GM12874 (cell line): ENCODE measurements at regions not wholly inside any gene's neighbourhood (a gene's known extent, or its start where the extent isn't known, plus 50 kb on each side); places are given as distances from the start of the nearest gene placed in this dataset.

Experiments used
- CTCF ChIP-seq: IDR thresholded peaks from 2 replicates; pipeline ENCODE4 v1.5.1; 2011; ENCODE audit warnings: low read depth, mild to moderate bottlenecking, control low read depth, low read length, moderate library complexity; ENCODE audit not compliant: insufficient read depth

- TF ChIP-seq CTCF, result no peak
These were observed 463.9 kb downstream of the ANXA1 start for GRCh38 chr9:73615557-73615956.

- no peak for TF ChIP-seq CTCF
These were observed 465.9 kb downstream of the ANXA1 start for GRCh38 chr9:73617586-73617985.

GRCh38 chr9:73640971-73641370, 489.3 kb downstream of the ANXA1 start:
- no peak for TF ChIP-seq CTCF

GRCh38 chr9:73643379-73644013, 491.8 kb downstream of the ANXA1 start:
- TF ChIP-seq CTCF, result no peak

GRCh38 chr9:73647560-73647959, 495.9 kb downstream of the ANXA1 start:
- TF ChIP-seq CTCF, result no peak

- no peak for TF ChIP-seq CTCF
These were observed 497.9 kb downstream of the ANXA1 start for GRCh38 chr9:73649552-73649951.

GRCh38 chr9:73655363-73655762, 503.7 kb downstream of the ANXA1 start:
- TF ChIP-seq CTCF, result no peak
